Activated CD4-positive, alpha-beta T cell treated with anti-CD3 and anti-CD28 coated beads for 36 hours (primary cell): ENCODE measurements at regions not wholly inside any gene's neighbourhood (a gene's known extent, or its start where the extent isn't known, plus 50 kb on each side); places are given as distances from the start of the nearest gene placed in this dataset.
"Not testable (repeated sequence)": the region's sequence is repeated elsewhere in the genome, so short reads cannot be mapped to it uniquely, and the experiment has no call there.

ENCODE experiments used
- ATAC-seq: fragments of 200-7000 bp; cut with Tn5 transposase; one replicate; pipeline ENCODE4 v1.10.0; 2021; ENCODE audit warnings: mild to moderate bottlenecking, moderate library complexity
- CTCF ChIA-PET: fragments of 350-600 bp; sonication (Branson Sonifier 250); formaldehyde crosslinking; loops from one replicate; lab custom pipeline; 2021; ENCODE audit warnings: antibody characterized with exemption; lab: Charles Lee
- POLR2A ChIA-PET: fragments of 350-600 bp; sonication (Branson Sonifier 250); formaldehyde crosslinking; loops from one replicate; lab custom pipeline; 2021; ENCODE audit warnings: antibody characterized with exemption, inconsistent platforms; lab: Charles Lee
- DNase-seq: peaks from one replicate; pipeline ENCODE4 v3.0.0-alpha.2; 2020
- H3K27ac Mint-ChIP-seq: one replicate; pipeline ENCODE4 v1.8.0; 2021; ENCODE audit warnings: mixed read lengths
- H3K27me3 Mint-ChIP-seq: one replicate; pipeline ENCODE4 v1.8.0; 2021; ENCODE audit warnings: mixed read lengths
- H3K36me3 Mint-ChIP-seq: one replicate; pipeline ENCODE4 v1.8.0; 2021; ENCODE audit warnings: low read depth, mixed read lengths
- H3K4me1 Mint-ChIP-seq: one replicate; pipeline ENCODE4 v1.8.0; 2021; ENCODE audit warnings: mixed read lengths
- H3K4me3 Mint-ChIP-seq: one replicate; pipeline ENCODE4 v1.8.0; 2021; ENCODE audit warnings: mild to moderate bottlenecking, moderate library complexity, mixed read lengths
- H3K9me3 Mint-ChIP-seq: one replicate; pipeline ENCODE4 v1.8.0; 2021; ENCODE audit warnings: low read depth, mixed read lengths
- intact Hi-C, 2 experiments: fragments of 100-400 bp; cut with DNase I in 1 of 2; cut with micrococcal nuclease in 1 of 2; formaldehyde crosslinking; loops; one replicate each; pipeline versions ENCODE4 v1.14.2 to v1.15.1; 2022 to 2024; cut with DNase I, micrococcal nuclease

DNA sequence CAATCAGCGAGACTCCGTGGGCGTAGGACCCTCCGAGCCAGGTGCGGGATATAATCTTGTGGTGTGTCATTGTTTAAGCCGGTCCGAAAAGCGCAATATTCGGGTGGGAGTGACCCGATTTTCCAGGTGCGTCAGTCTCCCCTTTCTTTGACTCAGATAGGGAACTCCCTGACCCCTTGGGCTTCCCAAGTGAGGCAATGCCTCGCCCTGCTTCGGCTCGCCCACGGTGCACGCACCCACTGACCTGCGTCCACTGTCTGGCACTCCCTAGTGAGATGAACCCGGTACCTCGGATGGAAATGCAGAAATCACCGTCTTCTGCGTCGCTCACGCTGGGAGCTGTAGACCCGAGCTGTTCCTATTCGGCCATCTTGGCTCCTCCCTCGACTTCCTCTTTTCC is 1029.6 kb downstream of the TLE1 start:
- ATAC-seq, H3K27ac Mint-ChIP-seq, H3K4me3 Mint-ChIP-seq, CTCF ChIA-PET, POLR2A ChIA-PET, DNase-seq, H3K4me1 Mint-ChIP-seq, H3K27me3 Mint-ChIP-seq, intact Hi-C loops, H3K36me3 Mint-ChIP-seq: not testable (repeated sequence)
- H3K9me3 Mint-ChIP-seq = peaks cover 13% of the 10 kb centered on the region

GRCh38 chr9:80651044-80651443 is 1038.3 kb downstream of the TLE1 start:
- H3K36me3 Mint-ChIP-seq = no peaks in the 10 kb centered on the region
- ATAC-seq (no peak), DNase-seq (no peak)
- no peak overlapping the region for H3K4me3 Mint-ChIP-seq
- H3K27ac Mint-ChIP-seq = no peak overlapping the region
- ChIA-PET POLR2A (no interaction called here), CTCF (no interaction called here)
- no peaks in the 10 kb centered on the region for H3K9me3 Mint-ChIP-seq
- H3K4me1 Mint-ChIP-seq = no peaks in the 10 kb centered on the region
- intact Hi-C loops = no loop called here
- no peaks in the 10 kb centered on the region for H3K27me3 Mint-ChIP-seq

DNA sequence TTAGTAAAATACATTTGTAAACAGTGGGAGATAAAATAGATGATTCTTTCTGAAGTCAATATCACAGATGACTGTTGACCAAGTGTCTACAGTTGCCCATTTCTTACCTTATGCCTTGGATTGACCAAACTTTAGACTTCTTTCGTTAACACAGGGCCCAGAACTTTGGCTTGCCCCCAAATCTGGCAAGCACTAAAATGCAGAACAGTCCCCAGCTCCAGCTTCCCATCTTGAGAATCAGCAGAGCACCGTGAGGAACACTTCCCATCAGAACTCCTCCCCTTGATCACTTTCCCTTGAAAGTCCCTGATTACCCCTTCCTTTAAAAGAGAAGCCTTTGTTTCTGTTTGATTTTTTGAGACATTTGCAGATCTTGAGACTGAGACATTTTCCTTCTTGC is 1039.9 kb downstream of the TLE1 start:
- H3K27me3 Mint-ChIP-seq = no peaks in the 10 kb centered on the region
- H3K4me1 Mint-ChIP-seq = no peaks in the 10 kb centered on the region
- no peak for ATAC-seq
- intact Hi-C loops = no loop called here
- POLR2A ChIA-PET = no interaction called here
- H3K36me3 Mint-ChIP-seq = no peaks in the 10 kb centered on the region
- H3K27ac Mint-ChIP-seq = no peak overlapping the region
- H3K9me3 Mint-ChIP-seq = no peaks in the 10 kb centered on the region
- H3K4me3 Mint-ChIP-seq = no peak overlapping the region
- no peak for DNase-seq
- CTCF ChIA-PET = no interaction called here

GRCh38 chr9:80649001-80649420 is 1040.3 kb downstream of the TLE1 start:
- POLR2A ChIA-PET = no interaction called here
- no peaks in the 10 kb centered on the region for H3K27me3 Mint-ChIP-seq
- H3K4me1 Mint-ChIP-seq = no peaks in the 10 kb centered on the region
- H3K27ac Mint-ChIP-seq = no peak overlapping the region
- H3K4me3 Mint-ChIP-seq = no peak overlapping the region
- CTCF ChIA-PET = no interaction called here
- H3K9me3 Mint-ChIP-seq = no peaks in the 10 kb centered on the region
- intact Hi-C loops = no loop called here
- DNase-seq = no peak
- no peaks in the 10 kb centered on the region for H3K36me3 Mint-ChIP-seq
- no peak for ATAC-seq

GRCh38 chr9:80648336-80648735 is 1041.0 kb downstream of the TLE1 start:
- ATAC-seq (no peak), DNase-seq (no peak)
- Mint-ChIP-seq H3K9me3 (no peaks in the 10 kb centered on the region), H3K27ac (no peak overlapping the region), H3K4me1 (no peaks in the 10 kb centered on the region), H3K27me3 (no peaks in the 10 kb centered on the region), H3K4me3 (no peak overlapping the region), H3K36me3 (no peaks in the 10 kb centered on the region)
- intact Hi-C loops = no loop called here
- ChIA-PET POLR2A (no interaction called here), CTCF (no interaction called here)

DNA sequence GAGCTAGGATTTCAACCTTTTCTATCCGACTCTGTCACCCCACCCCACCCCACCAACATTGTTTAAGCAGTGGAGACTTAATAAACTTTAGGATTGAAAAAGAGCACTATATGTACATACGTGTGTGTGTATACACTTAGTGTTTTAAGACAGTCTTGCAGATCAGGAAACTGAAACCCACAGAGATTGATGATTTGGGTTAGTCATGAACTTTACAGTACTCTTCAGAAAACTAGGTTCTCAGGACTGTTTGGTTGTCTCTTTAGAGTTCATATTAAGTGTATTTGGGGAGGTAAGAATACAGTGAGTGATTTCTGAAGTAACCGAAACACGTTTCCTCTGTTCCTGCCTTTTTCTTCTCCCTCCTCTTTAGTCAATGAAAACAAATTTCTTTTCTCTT is 1043.1 kb downstream of the TLE1 start:
- ATAC-seq (no peak), DNase-seq (no peak)
- ChIA-PET CTCF (no interaction called here), POLR2A (no interaction called here)
- intact Hi-C loops = no loop called here
- Mint-ChIP-seq H3K4me1 (no peaks in the 10 kb centered on the region), H3K27me3 (no peaks in the 10 kb centered on the region), H3K27ac (no peak overlapping the region), H3K36me3 (no peaks in the 10 kb centered on the region), H3K9me3 (no peaks in the 10 kb centered on the region), H3K4me3 (no peak overlapping the region)

- DNase-seq = no peak
- Mint-ChIP-seq H3K9me3 (no peaks in the 10 kb centered on the region), H3K36me3 (no peaks in the 10 kb centered on the region), H3K27me3 (no peaks in the 10 kb centered on the region), H3K4me3 (no peak overlapping the region), H3K4me1 (no peaks in the 10 kb centered on the region), H3K27ac (no peak overlapping the region)
- intact Hi-C loops = no loop called here
- ChIA-PET POLR2A (no interaction called here), CTCF (no interaction called here)
- no peak for ATAC-seq
Measured at GRCh38 chr9:80644044-80644443, 1045.3 kb downstream of the TLE1 start.

DNA sequence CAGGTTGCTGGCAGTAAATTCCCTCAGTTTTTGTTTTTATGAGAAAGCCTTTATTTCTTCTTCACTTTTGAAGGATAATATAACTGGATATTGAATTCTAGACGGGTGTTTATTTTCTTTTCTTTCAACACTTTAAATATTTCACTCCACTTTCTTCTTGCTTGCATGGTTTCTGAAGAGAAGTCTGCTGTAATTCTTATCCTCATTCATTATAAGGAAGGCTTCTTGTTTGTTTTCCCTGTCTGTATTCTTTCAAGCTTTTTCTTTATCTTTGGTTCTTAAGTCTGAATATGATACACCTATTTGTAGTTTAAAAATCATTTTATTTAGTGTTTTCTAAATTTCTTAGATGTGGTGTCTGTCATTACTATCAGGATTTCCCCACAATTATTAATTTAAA is 1054.3 kb downstream of the TLE1 start:
- POLR2A ChIA-PET = no interaction called here
- intact Hi-C loops = no loop called here
- peaks cover 10% of the 10 kb centered on the region for H3K9me3 Mint-ChIP-seq
- ATAC-seq (no peak), DNase-seq (no peak)
- H3K27me3 Mint-ChIP-seq = no peaks in the 10 kb centered on the region
- CTCF ChIA-PET = no interaction called here
- no peak overlapping the region for H3K27ac Mint-ChIP-seq
- no peaks in the 10 kb centered on the region for H3K36me3 Mint-ChIP-seq
- no peaks in the 10 kb centered on the region for H3K4me1 Mint-ChIP-seq
- no peak overlapping the region for H3K4me3 Mint-ChIP-seq

DNA sequence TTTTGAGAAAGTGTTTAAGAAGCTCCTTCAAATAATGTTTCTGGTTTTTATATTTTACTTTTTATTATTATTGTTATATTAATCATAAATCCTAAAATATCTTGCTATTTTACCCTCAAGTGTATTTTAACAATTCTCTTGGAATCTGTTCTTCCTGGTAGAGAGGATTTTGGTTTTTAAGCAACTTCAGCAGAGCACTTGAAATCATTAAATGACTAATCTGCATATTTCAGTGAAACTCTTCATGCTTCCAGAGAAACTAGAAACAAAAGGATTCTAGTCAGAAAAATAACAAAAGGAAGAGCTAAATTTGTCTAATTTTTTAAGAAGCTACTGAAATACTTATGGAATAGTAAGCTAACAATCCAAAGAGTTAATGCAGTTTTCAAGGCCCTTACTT is 1057.3 kb downstream of the TLE1 start:
- Mint-ChIP-seq H3K36me3 (no peaks in the 10 kb centered on the region), H3K4me1 (no peaks in the 10 kb centered on the region), H3K27me3 (no peaks in the 10 kb centered on the region), H3K9me3 (peaks cover 10% of the 10 kb centered on the region), H3K27ac (no peak overlapping the region), H3K4me3 (no peak overlapping the region)
- DNase-seq = no peak
- intact Hi-C loops = no loop called here
- ATAC-seq = no peak
- ChIA-PET CTCF (no interaction called here), POLR2A (no interaction called here)

- DNase-seq (no peak), ATAC-seq (no peak)
- Mint-ChIP-seq H3K27ac (no peak overlapping the region), H3K4me3 (no peak overlapping the region), H3K36me3 (no peaks in the 10 kb centered on the region), H3K9me3 (peaks cover 3% of the 10 kb centered on the region), H3K27me3 (no peaks in the 10 kb centered on the region), H3K4me1 (no peaks in the 10 kb centered on the region)
- ChIA-PET POLR2A (no interaction called here), CTCF (no interaction called here)
- intact Hi-C loops = no loop called here
Measured at GRCh38 chr9:80622508-80622907, 1050.7 kb downstream of the TLE4 start.

DNA sequence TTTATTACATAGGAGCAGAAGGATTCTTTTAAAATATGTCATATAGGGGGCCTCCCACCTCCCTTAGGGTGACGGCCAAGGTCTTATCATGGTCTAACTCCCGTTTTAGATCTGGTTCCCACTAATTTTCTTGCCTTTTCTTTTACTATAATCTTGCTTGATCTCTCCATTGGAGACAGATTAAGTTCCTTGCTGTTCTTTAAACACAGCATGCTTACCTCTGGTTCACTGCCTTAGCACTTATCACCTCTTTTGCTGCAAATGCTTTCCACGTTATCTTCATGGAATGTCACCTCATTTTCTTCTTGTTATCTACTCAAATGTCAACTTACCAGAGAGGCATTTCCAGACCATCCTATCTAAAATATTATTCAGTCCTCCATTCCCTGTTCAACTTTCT is 1047.6 kb downstream of the TLE4 start:
- no peak overlapping the region for H3K4me3 Mint-ChIP-seq
- peaks cover 5% of the 10 kb centered on the region for H3K9me3 Mint-ChIP-seq
- no peaks in the 10 kb centered on the region for H3K36me3 Mint-ChIP-seq
- no peak overlapping the region for H3K27ac Mint-ChIP-seq
- ATAC-seq (no peak), DNase-seq (no peak)
- no peaks in the 10 kb centered on the region for H3K27me3 Mint-ChIP-seq
- no peaks in the 10 kb centered on the region for H3K4me1 Mint-ChIP-seq
- ChIA-PET POLR2A (no interaction called here), CTCF (no interaction called here)
- intact Hi-C loops = no loop called here

DNA sequence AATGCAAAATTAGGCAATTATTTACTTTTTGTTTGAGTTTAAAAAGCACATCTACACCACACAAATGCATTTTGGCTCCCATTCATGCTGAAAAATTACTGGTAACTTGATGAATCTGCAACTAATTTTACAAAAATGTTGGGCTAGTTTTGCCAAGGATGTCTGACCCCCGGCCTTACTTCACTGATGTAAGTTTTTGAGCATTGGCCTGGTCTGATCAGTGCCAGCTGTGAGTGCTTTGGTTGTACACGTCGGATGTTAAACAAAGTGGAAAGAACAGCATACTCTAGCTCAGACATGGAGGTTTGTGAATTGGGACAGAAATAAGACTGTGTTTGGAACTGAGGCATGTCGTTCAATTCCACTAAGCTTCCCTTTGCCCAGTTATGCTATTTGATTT is 1044.2 kb downstream of the TLE4 start:
- peaks cover 5% of the 10 kb centered on the region for H3K9me3 Mint-ChIP-seq
- no peaks in the 10 kb centered on the region for H3K4me1 Mint-ChIP-seq
- ChIA-PET CTCF (no interaction called here), POLR2A (no interaction called here)
- no peak overlapping the region for H3K27ac Mint-ChIP-seq
- DNase-seq (no peak), ATAC-seq (no peak)
- no peaks in the 10 kb centered on the region for H3K36me3 Mint-ChIP-seq
- no peaks in the 10 kb centered on the region for H3K27me3 Mint-ChIP-seq
- H3K4me3 Mint-ChIP-seq = no peak overlapping the region
- intact Hi-C loops = no loop called here

GRCh38 chr9:80605793-80606192 is 1034.0 kb downstream of the TLE4 start:
- H3K4me3 Mint-ChIP-seq = no peak overlapping the region
- ChIA-PET POLR2A (no interaction called here), CTCF (no interaction called here)
- no peaks in the 10 kb centered on the region for H3K27me3 Mint-ChIP-seq
- no peak for ATAC-seq
- H3K9me3 Mint-ChIP-seq = peaks cover 2% of the 10 kb centered on the region
- no peak for DNase-seq
- H3K27ac Mint-ChIP-seq = no peak overlapping the region
- H3K36me3 Mint-ChIP-seq = no peaks in the 10 kb centered on the region
- intact Hi-C loops = no loop called here
- H3K4me1 Mint-ChIP-seq = no peaks in the 10 kb centered on the region
